Muscle layer of colon (tissue), 2 donors: ENCODE measurements at regions not wholly inside any gene's neighbourhood (a gene's known extent, or its start where the extent isn't known, plus 50 kb on each side); places are given as distances from the start of the nearest gene placed in this dataset.

Experiments
- H3K27ac ChIP-seq: one replicate; pipeline ENCODE4 v1.7.0; 2013; ENCODE audit warnings: low read depth, mild to moderate bottlenecking, low read length, moderate library complexity
- H3K27me3 ChIP-seq, 2 donors: one replicate each; pipeline ENCODE4 v1.7.0; 2013; ENCODE audit warnings: low read length in 2 of 2, mild to moderate bottlenecking in 2 of 2; ENCODE audit not compliant: insufficient read depth in 2 of 2, control insufficient read depth in 1 of 2
- H3K36me3 ChIP-seq: one replicate; pipeline ENCODE4 v1.7.0; 2013; ENCODE audit warnings: mild to moderate bottlenecking, low read length; ENCODE audit not compliant: insufficient read depth
- H3K4me1 ChIP-seq: one replicate; pipeline ENCODE4 v1.7.0; 2013; ENCODE audit warnings: mild to moderate bottlenecking, low read length; ENCODE audit not compliant: insufficient read depth
- H3K4me3 ChIP-seq, 2 donors: one replicate each; pipeline ENCODE4 v1.7.0; 2013; ENCODE audit warnings: low read length in 2 of 2, low read depth in 1 of 2, mild to moderate bottlenecking in 1 of 2, moderate library complexity in 1 of 2
- H3K9ac ChIP-seq: one replicate; pipeline ENCODE4 v1.7.0; 2013; ENCODE audit warnings: low read length
- H3K9me3 ChIP-seq: one replicate; pipeline ENCODE4 v1.7.0; 2013; ENCODE audit warnings: mild to moderate bottlenecking, low read length
- donor health status: abdominal sarcoma.
- donor health status: Adenocarcinoma of cecum.

GRCh38 chr6:168728056-168728455 is 287.1 kb downstream of the SMOC2 start:
- H3K27me3 ChIP-seq, result no peaks in the 10 kb centered on the region
- H3K36me3 ChIP-seq, result no peaks in the 10 kb centered on the region
- no peak overlapping the region for H3K27ac ChIP-seq
- no peak overlapping the region for H3K9ac ChIP-seq
- H3K4me1 ChIP-seq, result no peaks in the 10 kb centered on the region
- no peak overlapping the region for H3K4me3 ChIP-seq
- no peaks in the 10 kb centered on the region for H3K9me3 ChIP-seq

- no peak overlapping the region for H3K27ac ChIP-seq
- H3K36me3 ChIP-seq, result no peaks in the 10 kb centered on the region
- H3K27me3 ChIP-seq, result no peaks in the 10 kb centered on the region
- H3K4me3 ChIP-seq, result no peak overlapping the region
- H3K9ac ChIP-seq, result no peak overlapping the region
- H3K4me1 ChIP-seq, result no peaks in the 10 kb centered on the region
- no peaks in the 10 kb centered on the region for H3K9me3 ChIP-seq
These were observed 285.4 kb downstream of the SMOC2 start for GRCh38 chr6:168726312-168726856.

GRCh38 chr6:168725802-168726201 is 284.8 kb downstream of the SMOC2 start:
- Histone ChIP-seq H3K4me1 (no peaks in the 10 kb centered on the region), H3K4me3 (no peak overlapping the region), H3K27ac (no peak overlapping the region), H3K36me3 (no peaks in the 10 kb centered on the region), H3K9me3 (no peaks in the 10 kb centered on the region), H3K27me3 (no peaks in the 10 kb centered on the region), H3K9ac (no peak overlapping the region)

- no peaks in the 10 kb centered on the region for H3K27me3 ChIP-seq
- no peak overlapping the region for H3K9ac ChIP-seq
- H3K9me3 ChIP-seq, result no peaks in the 10 kb centered on the region
- H3K4me3 ChIP-seq, result no peak overlapping the region
- no peaks in the 10 kb centered on the region for H3K4me1 ChIP-seq
- no peaks in the 10 kb centered on the region for H3K36me3 ChIP-seq
- no peak overlapping the region for H3K27ac ChIP-seq
These were observed 283.9 kb downstream of the SMOC2 start for GRCh38 chr6:168724669-168725570.

- Histone ChIP-seq H3K4me1 (no peaks in the 10 kb centered on the region), H3K4me3 (no peak overlapping the region), H3K9ac (no peak overlapping the region), H3K9me3 (no peaks in the 10 kb centered on the region), H3K27ac (no peak overlapping the region), H3K27me3 (no peaks in the 10 kb centered on the region), H3K36me3 (no peaks in the 10 kb centered on the region)
These were observed 283.0 kb downstream of the SMOC2 start for GRCh38 chr6:168724033-168724432.

GRCh38 chr6:168722397-168722796 is 281.4 kb downstream of the SMOC2 start:
- no peaks in the 10 kb centered on the region for H3K9me3 ChIP-seq
- no peaks in the 10 kb centered on the region for H3K36me3 ChIP-seq
- no peak overlapping the region for H3K4me3 ChIP-seq
- no peak overlapping the region for H3K27ac ChIP-seq
- H3K9ac ChIP-seq, result no peak overlapping the region
- H3K4me1 ChIP-seq, result no peaks in the 10 kb centered on the region
- H3K27me3 ChIP-seq, result no peaks in the 10 kb centered on the region

- no peak overlapping the region for H3K4me3 ChIP-seq
- no peak overlapping the region for H3K27ac ChIP-seq
- no peaks in the 10 kb centered on the region for H3K4me1 ChIP-seq
- no peak overlapping the region for H3K9ac ChIP-seq
- H3K36me3 ChIP-seq, result no peaks in the 10 kb centered on the region
- H3K9me3 ChIP-seq, result no peaks in the 10 kb centered on the region
- H3K27me3 ChIP-seq, result no peaks in the 10 kb centered on the region
These were observed 280.6 kb downstream of the SMOC2 start for GRCh38 chr6:168721571-168721970.

- no peak overlapping the region for H3K4me3 ChIP-seq
These were observed 278.9 kb downstream of the SMOC2 start for GRCh38 chr6:168719901-168720300.

GRCh38 chr6:168718821-168719475 is 278.0 kb downstream of the SMOC2 start:
- H3K36me3 ChIP-seq, result no peaks in the 10 kb centered on the region
- no peaks in the 10 kb centered on the region for H3K4me1 ChIP-seq
- H3K4me3 ChIP-seq, result no peak overlapping the region
- no peak overlapping the region for H3K9ac ChIP-seq
- H3K27ac ChIP-seq, result no peak overlapping the region
- H3K9me3 ChIP-seq, result no peaks in the 10 kb centered on the region
- H3K27me3 ChIP-seq, result no peaks in the 10 kb centered on the region

More at GRCh38 chr6:168719901-168720300, 278.9 kb downstream of the SMOC2 start:
- Histone ChIP-seq H3K27me3 (no peaks in the 10 kb centered on the region), H3K9ac (no peak overlapping the region), H3K27ac (no peak overlapping the region), H3K4me1 (no peaks in the 10 kb centered on the region), H3K9me3 (no peaks in the 10 kb centered on the region), H3K36me3 (no peaks in the 10 kb centered on the region)
